Dermis microvascular lymphatic vessel endothelial cell (primary cell): ENCODE measurements at regions not wholly inside any gene's neighbourhood (a gene's known extent, or its start where the extent isn't known, plus 50 kb on each side); places are given as distances from the start of the nearest gene placed in this dataset.
"Not testable (repeated sequence)": the region's sequence is repeated elsewhere in the genome, so short reads cannot be mapped to it uniquely, and the experiment has no call there.

Source experiments
- DNase-seq, 2 donors: peaks; one replicate each; pipeline versions ENCODE4 v3.0.0 to v3.0.0-alpha.2; 2010; ENCODE audit warnings: low read depth in 2 of 2

DNA sequence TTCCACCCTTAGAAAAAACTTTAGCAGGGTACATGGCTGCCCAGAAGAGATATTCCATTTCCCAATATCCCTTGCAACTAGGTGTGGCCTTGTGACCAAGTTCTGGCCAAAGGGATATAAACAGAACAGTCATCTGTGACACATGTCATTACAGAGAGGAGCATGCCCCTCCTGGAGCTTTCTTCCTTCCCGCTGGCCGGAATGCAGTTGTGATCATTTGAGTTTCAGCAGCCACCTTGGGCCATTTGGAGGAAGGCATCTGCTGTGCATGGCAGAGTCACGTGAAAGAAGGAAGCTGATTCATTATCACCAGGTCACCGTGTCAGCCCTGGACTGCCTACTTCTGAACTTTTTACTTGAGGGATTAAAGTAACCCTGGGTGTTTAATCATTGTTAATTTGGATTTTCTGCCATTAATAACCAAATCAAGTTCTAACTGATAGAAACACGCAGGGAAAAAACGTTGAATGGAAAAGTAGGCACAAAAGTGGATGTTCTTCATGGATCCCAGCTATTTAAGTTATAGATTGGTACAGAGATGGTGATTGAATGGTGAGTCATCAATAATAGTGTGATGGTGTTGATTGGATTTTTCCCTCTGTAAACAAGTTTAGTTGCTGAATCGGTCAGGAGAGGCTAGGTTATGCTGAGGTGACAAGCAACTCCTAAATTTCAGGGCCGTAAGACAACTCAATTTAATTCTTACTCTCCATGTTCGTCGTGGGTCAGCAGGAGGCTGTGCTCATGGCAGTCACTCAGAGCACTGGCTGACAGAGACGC lies 80.7 kb upstream of the CCDC167 start:
- DNase-seq = peak in 1 of 2 donors; percentile 12

DNA sequence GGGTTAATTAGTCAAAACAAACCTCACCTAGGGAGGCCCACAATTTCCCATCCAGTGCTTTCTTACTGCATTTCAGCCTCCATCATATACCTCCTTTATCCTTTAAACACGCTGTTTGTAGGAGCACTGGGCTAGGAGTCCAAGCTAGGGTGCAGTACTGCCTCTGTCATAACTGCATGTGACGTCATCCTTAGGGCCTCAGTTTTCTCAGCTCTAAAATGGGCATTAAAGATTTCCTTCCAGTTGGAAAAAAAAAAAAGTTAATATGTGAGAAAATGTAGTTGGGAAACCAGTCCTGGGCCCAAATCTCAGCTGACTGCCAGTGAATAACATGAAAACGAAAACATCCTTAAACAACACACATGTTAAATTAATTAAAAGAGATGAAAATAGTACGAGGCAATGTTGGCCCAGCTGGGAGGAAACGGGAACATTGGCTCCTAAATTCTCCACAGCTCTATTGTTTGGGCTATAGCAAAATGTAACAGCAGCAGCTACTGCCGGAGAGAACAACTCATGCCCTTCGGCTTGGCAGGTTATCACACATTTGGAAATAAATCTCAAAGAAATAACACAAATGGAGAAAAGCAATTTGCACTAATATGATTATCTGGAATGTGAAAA lies 79.9 kb upstream of the CCDC167 start:
- no peak for DNase-seq

DNA sequence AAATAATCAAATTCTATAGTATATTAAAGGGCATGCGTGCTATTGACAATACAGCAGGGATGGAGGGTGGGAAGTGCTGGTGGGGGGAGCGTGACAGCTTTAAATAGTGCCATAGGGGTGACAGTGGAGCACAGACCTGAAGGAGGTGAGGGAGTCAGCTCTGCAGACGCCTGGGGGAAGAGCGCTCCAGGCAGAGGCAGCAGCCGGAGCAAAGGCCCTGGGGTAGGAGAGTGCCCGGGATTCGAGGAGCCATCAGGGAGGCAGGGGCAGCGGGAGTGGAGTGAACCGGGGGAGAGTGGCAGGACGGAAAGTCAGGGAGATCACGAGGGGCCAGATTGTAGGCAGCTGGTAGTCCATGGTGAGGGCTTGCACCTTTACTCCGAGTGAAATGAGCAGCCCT lies 78.4 kb upstream of the CCDC167 start:
- DNase-seq = no peak

DNA sequence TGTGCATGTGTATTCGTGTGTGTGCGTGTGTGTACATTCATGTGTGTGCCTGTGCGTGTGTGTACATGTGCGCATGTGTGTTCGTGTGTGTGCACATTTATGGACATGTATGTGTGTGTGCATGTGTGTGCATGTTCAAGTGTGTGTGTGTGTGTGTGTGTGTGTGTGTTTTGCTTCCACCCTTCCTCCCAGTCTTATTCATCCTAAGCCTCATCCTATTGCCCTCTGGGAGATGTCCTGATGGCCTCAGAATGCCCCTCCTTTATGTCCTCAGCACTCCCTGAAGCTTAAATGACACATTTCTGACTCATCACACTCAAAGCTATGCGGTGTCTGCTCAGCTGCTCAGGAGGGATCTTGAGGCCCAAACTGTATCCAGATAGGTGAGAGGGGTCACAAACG lies 76.6 kb upstream of the CCDC167 start:
- DNase-seq = no peak

DNA sequence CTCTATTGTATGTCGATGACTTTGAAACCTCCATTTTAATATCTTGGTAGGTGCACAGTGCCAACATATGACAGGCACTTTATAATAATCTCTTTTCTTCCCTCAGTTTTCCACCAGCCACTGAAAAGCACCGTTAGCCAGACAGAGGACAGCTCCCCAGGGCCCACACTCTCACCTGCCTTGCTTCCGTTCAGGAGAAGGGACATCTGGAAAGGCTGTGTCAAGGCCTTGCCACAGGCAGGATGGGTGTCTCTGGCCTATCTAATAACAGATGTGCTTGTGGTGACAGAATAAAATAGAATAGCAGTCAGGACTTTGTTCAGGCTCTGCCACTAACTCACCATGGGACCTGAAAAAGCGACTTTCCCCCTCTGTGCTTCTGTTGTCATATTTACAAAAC lies 75.5 kb upstream of the CCDC167 start:
- no peak for DNase-seq

DNA sequence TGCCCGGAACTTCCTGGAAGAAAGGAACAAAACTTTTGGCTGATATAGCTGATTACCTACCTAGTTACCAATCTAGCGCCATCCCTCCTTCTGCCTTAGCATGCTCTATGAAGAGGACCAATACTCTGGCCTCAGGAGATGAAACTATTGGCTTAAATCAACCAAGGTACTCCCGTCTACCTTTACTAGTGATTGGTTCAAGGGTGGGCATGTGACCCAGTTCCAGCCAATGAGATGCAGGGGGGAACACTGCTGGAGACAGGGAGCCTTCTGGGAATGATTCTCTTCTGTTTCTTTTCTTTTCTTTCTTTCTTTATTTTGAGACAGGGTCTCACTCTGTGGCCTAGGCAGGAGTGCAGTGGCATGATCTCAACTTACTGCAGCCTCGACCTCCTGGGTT lies 72.6 kb upstream of the CCDC167 start:
- no peak for DNase-seq

DNA sequence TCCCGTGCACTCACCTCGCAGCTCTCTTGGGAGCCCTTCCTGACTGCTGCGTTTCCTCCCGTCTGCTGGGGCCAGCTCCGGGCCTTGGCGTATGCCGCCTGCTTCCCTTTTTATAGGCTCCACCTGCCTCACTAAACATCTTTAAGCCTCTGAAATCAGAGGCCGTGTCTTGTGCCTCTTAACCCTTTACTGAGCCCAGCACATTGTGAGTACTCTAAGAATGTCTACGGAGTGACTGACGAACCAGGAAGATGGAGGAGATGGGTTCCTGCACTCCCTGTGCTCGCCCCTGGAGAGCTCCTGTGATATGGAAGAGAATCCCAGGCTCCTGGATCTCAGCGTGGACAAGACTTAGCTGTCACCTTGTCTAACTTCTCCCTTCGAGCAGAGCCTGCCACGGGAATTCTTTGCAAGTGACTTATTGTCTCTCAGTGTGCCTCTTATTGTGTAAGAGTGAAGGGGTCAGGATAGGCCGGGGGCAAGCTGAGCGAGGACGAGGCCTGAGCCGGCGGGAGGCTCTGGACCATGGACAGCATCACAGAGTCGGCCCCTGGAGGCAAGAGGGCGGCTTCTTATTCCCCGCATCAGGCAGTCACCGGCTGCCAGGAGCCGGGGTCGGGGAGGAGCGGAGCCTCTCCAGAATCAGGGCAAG lies 70.9 kb upstream of the CCDC167 start:
- no peak for DNase-seq

DNA sequence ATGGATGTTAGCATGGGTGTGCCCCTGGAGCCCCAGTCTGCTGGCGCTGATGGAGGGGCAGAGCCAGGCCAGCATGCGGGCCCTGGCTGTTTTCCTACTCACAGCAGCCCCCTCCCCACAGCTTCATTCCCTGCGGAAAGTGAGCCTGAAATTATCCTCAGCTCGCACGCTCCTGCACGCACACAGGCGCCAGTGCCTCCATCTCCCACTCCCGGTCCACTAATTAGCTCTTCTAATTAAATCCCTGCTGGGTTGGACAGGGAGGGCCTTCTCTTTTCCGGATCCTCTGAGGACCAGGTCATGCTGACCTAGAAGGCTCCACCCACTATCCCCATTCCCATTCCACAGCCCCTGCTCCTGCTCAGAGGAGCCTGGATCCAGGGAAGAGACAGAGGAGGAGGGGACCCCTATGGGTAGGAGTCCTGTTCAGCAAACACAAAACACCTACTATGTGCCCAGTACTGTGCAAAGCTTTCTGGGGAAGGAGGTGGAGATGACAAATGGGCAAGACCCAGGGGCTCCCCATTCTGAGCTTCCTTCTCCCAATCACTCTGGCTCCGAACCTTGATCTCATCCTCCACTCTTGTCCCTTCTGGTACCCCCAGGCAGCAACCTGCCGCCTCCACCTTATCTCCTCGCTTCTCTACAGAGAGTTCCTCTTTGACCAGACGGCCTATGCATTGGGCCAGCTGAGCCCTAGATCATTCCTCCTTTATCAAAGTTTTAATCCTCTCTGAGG lies 70.2 kb upstream of the CCDC167 start:
- no peak for DNase-seq

DNA sequence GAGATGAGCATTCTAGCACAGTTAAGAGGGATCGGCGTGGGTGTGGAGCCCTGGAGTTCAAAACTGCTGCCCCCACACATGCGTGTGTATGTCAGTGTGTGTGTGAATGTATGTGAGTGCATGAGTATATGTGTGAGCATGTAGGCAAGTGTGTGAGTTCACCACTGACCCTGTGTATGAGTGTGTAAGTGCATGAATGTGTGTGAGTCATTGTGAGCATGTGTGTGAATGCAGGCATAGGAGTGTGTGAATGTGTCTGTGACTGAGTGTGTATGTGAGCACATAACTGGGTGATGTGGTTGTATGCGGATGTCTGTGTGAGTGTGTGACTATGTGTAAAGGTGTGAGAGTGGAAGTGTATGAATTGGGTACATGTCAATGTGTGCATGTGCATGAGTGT lies 69.6 kb upstream of the CCDC167 start:
- DNase-seq = no peak

DNA sequence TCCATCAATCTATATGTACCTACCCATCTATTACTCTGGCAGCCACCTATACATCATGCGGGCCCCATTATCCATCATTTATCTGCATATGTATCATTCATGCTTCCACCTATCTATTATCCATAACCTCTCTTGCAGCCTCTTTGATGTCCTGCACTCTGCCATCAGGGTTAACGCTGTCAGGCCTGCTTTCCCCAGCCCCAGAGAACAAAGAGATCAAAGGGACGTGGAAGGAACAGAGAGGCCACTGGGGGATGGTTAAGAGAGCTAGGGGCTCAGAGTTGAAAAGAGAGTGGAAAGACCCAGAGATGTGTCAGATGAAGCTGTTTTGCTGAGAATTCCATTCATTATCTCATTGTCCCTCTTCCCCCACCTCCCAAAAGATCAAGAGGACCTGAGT lies 67.3 kb upstream of the CCDC167 start:
- no peak for DNase-seq

DNA sequence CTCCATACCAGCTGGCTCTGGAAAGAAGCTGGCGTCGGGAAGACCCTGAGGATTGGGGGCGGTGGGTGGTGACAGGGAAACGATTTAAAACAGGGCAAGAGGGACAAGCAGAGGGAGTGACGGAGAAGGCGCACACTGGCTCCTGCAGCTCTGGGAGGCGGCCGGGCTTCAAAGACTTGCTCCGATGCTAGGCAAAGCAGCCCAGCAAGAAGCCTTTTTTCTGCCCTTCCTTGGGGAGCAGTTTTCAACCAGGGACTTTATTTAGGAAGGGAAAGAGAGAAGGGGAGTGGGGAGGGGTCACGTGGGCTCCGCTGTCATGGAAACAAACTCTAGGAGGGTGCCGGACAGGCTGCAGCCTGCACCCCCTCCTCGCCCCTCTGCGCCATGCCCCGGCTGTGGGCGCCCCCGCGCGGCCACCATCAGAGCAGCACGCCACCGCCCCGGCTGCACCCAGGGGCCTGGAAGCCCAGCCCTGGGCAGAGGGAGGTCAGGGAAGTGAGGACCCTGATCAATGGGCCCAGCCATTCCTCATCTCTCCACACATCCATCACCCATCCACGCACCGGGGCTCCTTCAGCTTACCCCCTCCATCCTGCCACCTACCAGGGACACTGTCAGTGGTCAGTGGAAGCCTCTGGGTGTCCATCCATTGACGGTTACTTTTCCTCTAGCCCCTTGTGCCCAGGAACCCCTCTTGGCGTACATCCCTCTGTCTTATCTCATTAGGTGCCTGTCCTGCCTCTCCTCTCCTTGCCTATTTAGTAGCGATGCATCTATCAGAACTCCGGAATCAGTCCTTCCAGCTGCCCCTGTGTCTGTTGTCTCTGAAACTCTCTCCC lies 66.6 kb upstream of the CCDC167 start:
- peak in 1 of 2 donors; percentile 34 for DNase-seq

DNA sequence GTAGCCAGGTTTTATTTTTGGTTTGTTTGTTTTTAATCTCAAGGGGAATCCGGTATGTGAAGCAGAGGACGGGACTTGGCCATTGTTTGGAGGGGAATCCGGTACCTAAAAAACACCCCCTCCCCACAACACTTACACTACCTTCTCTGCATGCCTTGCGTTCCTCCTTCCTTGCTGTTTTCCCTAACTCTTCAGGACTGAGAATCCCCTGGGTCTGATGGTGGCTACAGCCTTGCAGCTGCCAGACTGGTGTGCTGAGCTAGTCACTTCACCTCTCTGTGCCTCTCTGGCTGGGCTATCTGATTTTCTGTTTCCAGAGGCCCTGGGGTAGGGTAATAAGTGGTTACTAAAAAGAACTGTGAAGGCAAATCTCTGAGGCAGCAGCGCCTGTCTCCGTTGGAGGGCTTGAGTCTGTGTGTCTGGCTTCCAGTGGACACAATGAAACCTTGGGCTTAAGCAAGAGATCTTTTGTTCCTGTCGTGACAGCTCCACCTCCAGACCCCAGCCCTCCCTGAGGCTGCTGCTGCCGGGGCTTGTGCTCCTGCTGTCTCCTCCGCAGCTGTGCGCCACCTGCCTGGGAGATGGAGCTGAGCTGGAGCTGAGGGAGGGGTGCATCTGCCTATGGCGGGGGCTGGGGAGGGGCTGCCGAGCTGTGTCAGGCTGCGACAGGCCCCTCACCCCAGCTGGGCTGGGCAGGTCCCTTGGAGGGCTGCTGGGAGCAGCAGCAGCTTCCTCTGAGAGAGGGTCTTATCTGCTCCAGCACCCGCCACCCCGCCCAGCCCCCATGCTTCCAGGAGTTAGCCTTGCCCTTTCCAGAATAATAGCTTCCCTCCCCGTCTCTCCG lies 65.8 kb upstream of the CCDC167 start:
- DNase-seq = peak in 1 of 2 donors; percentile 9

DNA sequence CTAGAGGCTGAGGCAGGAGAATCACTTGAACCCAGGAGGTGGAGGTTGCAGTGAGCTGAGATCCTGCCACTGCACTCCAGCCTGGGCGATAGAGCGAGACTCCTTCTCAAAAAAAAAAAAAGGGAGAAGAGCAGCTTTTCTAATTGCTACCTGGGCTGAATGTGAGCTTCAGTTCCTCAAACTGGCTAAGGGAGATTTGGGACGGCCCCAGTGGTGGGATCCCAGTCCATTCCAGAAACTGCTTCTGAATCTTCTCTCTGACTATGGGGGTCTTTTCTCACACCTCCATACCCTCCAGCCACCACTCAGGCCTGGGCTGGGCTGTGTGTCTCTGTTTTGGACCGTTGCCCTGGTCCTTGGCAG lies 63.2 kb upstream of the CCDC167 start:
- not testable (repeated sequence) for DNase-seq

DNA sequence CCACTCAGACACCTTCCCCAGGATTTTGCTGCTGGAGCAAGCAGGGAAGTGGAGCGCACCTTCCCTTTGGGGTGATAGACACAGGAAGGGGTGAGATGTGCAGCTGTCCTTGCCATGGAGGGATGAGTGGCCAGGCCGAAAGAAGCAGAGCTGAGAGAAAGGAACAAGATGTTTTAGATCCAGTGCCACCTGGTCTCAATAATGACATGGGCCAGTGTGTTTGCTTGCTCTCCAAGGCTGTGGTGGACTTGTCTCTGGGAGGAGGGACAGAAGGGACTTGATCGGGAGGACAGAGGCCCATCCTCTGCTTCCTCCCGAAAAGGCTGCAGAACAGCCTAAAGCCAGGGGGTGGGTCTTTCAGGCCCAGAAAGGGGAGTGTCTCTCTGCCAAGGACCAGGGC lies 61.7 kb upstream of the CCDC167 start:
- DNase-seq = no peak

DNA sequence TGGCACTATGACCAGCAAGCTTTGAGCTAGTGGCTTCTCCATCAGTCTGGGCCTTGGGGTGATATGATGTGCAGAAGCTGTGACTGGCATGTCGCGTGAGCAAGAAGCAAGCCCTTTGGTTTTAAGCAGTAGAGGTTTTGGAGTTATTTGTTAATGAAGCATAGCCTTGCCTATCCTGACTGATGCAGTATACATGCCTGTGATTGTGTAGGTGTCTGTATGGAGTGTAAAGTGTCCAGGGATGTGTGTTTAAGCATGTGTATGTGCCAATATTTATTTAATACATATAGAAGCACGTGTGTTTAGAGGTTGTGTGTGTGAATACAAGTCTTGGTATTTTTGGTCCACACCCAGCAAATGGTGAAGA lies 61.0 kb upstream of the CCDC167 start:
- no peak for DNase-seq

DNA sequence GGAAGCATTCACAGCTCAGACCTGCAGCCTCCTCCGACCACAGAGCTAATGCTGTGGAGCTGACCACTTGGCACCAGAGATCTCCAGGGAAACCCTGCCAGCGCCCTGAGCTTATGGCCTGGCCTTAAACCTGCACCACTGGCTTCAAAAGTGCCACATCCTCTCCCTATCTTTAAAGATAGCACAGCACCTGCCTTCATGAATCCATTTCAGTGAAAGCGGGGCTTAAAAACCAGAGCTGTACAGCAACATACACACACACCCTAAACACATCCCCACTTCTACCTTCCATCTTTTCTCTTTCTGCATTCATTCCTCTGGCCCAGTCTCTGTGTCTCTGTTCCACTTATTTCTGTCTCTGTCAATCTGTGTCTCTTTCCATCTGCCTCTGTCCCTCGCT lies 59.8 kb upstream of the CCDC167 start:
- no peak for DNase-seq

DNA sequence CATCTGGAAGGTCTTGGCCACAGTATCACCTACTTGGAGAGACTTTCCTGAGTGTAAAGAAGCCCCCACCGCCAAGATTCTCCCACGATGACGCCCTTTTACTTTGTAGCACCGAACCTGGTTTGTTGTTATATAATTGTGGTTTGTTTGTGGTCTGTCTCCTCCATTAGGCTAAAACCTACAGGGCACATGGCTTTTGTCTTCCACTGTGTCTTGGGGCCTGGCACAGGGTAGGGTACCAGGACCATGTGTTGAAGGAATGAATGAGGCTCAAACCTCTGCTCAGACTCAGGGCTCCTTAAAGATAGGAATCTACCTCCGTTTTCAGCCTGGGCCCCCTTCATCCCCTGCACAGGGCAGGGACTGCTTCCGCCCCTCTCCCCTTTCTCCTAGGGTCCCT lies 59.4 kb upstream of the CCDC167 start:
- DNase-seq = no peak

DNA sequence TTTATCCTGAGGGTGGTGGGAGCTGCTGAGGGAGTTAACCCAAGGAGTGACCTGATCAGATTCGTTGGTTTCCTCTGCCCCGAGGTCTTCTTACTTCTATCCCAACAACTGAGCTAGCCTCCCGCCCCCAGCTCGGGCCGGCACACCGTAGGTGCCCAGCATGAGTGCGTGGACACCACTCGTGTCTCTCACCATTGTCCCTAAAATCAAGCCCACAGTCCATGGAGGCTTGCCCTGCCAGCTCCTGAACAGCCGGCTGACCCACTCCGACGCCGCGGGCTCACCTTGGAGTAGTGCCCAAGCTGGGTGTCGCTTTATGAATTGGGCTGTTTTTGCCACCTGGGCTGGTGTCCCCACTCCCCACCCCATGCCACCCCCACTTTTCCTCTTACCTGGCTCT lies 59.0 kb upstream of the CCDC167 start:
- no peak for DNase-seq

DNA sequence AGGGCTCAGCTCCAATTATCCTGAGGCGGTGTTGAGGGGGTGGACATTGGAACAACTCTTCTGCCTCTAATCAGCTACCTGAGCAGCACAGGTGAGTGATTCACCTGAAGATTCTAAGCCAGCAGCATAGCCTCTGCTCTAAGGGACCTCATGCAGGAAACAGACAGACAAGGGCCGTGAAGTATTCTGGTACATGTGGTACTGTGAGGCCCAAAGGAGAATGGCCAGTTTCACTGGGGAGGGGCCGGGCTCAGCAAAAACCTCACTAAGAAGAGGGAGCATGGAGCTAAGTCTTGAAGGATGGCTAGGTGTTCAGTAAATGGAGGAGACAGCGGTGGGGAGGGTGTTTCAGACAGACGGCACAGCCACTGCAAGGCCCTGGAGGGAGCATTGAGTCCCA lies 58.5 kb upstream of the CCDC167 start:
- no peak for DNase-seq

DNA sequence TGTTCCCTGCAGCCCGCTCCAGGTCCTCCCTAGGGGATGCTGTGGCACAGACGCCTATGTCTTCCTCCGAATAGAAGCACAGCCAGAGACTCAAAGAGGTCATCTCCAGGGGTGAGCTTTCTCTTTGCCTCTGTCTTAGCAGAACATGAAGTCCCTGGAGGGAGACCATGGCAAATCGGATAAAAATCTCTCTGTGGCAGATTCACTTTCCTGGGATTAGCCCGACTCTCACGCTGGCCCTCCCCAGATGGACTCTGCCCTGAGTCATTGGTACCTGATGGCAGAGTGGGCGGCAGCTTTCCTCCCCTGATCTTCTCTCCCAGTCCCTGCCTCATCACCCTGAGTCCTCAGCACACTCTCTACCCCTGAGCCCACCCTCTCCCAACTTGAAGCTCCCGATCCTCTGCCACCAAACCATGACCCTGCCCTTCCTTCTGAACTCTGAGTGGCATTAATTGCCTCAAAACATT lies 58.0 kb upstream of the CCDC167 start:
- no peak for DNase-seq
